ENCODE measurements at regions not wholly inside any gene's neighbourhood (a gene's known extent, or its start where the extent isn't known, plus 50 kb on each side); places are given as distances from the start of the nearest gene placed in this dataset.

GRCh38 chr6:91358986-91359385 lies 772.1 kb upstream of the MAP3K7 start:
- no peak overlapping the region for H3K4ac ChIP-seq (ENCODE audit: low read depth, low read length)
- no peak for DNase-seq
- no peak overlapping the region for H3K23ac ChIP-seq (ENCODE audit: insufficient read length, low read depth, low read length)
- no peak overlapping the region for H2AK5ac ChIP-seq (ENCODE audit: insufficient read length, low read length)
- H3K27ac ChIP-seq (ENCODE audit: insufficient read length, low read depth, low read length) = no peak overlapping the region
- no peak overlapping the region for H2BK120ac ChIP-seq (ENCODE audit: low read depth, low read length, poor library complexity, severe bottlenecking)
- no peak overlapping the region for H3K14ac ChIP-seq (ENCODE audit: insufficient read depth, low read length)
- no peak overlapping the region for H3T11ph ChIP-seq (ENCODE audit: low read length)
- no peak overlapping the region for H3K56ac ChIP-seq (ENCODE audit: insufficient read length, low read depth, low read length)
- H2BK15ac ChIP-seq (ENCODE audit: low read depth, low read length) = no peak overlapping the region
- no peaks in the 10 kb centered on the region for H4K20me1 ChIP-seq (ENCODE audit: control insufficient read depth, insufficient read depth, insufficient read length)
- no peaks in the 10 kb centered on the region for H3K9me3 ChIP-seq (ENCODE audit: control insufficient read depth, low read depth, low read length)
- H3K9me3 Mint-ChIP-seq = peaks cover 0 to under 1% of the 10 kb centered on the region in 2 experiments; a peak in 1 of 5 replicates
- no peaks in the 10 kb centered on the region for H3K27me3 ChIP-seq (ENCODE audit: insufficient read depth, low read length)
- TF ChIP-seq CTCF (conservative IDR thresholded peaks at IDR 0.05) = no peak
- H4K91ac ChIP-seq (ENCODE audit: insufficient read length, low read depth, low read length) = no peak overlapping the region
- H4K8ac ChIP-seq (replicated peaks; ENCODE audit: insufficient read length, low read depth, low read length) = no peak overlapping the region
- no peak overlapping the region for H3K27ac Mint-ChIP-seq
- no peaks in the 10 kb centered on the region for H3K79me1 ChIP-seq (ENCODE audit: insufficient read depth, low read depth, low read length, poor library complexity, severe bottlenecking)
- no peaks in the 10 kb centered on the region for H3K79me2 ChIP-seq (ENCODE audit: insufficient read depth, low read length)
- no peak overlapping the region for H2AFZ ChIP-seq (ENCODE audit: low read length)
- no peak overlapping the region for H3K4me2 ChIP-seq (ENCODE audit: insufficient read depth, insufficient read length, low read length)
- H3K4me1 Mint-ChIP-seq = no peaks in the 10 kb centered on the region
- no peak overlapping the region for H2BK20ac ChIP-seq (ENCODE audit: low read depth, low read length, poor library complexity, severe bottlenecking)
- H3K36me3 Mint-ChIP-seq (ENCODE audit: insufficient read depth in 1 of 3, low read depth in 3 of 3) = no peaks in the 10 kb centered on the region
- H3K23me2 ChIP-seq (ENCODE audit: insufficient read length, low read depth, low read length, poor library complexity, severe bottlenecking) = no peaks in the 10 kb centered on the region
- no peak overlapping the region for H3K9ac ChIP-seq (ENCODE audit: extremely low read depth, insufficient read length, low read length)
- H3K4me1 ChIP-seq (ENCODE audit: insufficient read depth, low read length) = no peaks in the 10 kb centered on the region
- H3K18ac ChIP-seq (ENCODE audit: insufficient read length, low read depth, low read length) = no peak overlapping the region
- H2BK5ac ChIP-seq (ENCODE audit: insufficient read length, low read length) = no peak overlapping the region
- no peak overlapping the region for H3K4me3 Mint-ChIP-seq
- H2BK12ac ChIP-seq (ENCODE audit: insufficient read length, low read depth, low read length) = no peak overlapping the region
- H4K5ac ChIP-seq (ENCODE audit: insufficient read length, low read depth, low read length) = no peak overlapping the region
- peaks cover 2% of the 10 kb centered on the region; the same call in 1 of the 2 replicates for H3K27me3 Mint-ChIP-seq (ENCODE audit: low read depth)

Measured in H9 (cell line).